Tibial nerve (tissue), 4 donors: ENCODE measurements at regions not wholly inside any gene's neighbourhood (a gene's known extent, or its start where the extent isn't known, plus 50 kb on each side); places are given as distances from the start of the nearest gene placed in this dataset.

Source experiments
- DNase-seq, 2 donors: peaks; one replicate each; pipeline ENCODE4 v3.0.0-alpha.2; 2019; ENCODE audit warnings: low spot score in 2 of 2
- H3K27ac ChIP-seq, 4 donors: fragments of 200-600 bp; sonication (generic) in 3 of 4; one replicate each; pipeline ENCODE4 v1.5.1; 2017 to 2019; ENCODE audit warnings: mild to moderate bottlenecking in 1 of 4
- H3K27me3 ChIP-seq, 2 donors: fragments of 200-600 bp; sonication (generic) in 1 of 2; one replicate each; pipeline versions ENCODE4 v1.5.1 to v1.6.0; 2017 to 2019
- H3K36me3 ChIP-seq, 3 donors: fragments of 200-600 bp; sonication (generic); one replicate each; pipeline ENCODE4 v1.5.1; 2018 to 2019
- H3K4me1 ChIP-seq, 4 donors: fragments of 200-600 bp; sonication (generic) in 3 of 4; one replicate each; pipeline ENCODE4 v1.5.1; 2017 to 2019
- H3K4me3 ChIP-seq, 4 donors: fragments of 200-600 bp; sonication (generic) in 3 of 4; one replicate each; pipeline ENCODE4 v1.5.1; 2017 to 2019; ENCODE audit warnings: mild to moderate bottlenecking in 1 of 4, moderate library complexity in 1 of 4
- H3K9me3 ChIP-seq, 4 donors: fragments of 200-600 bp; sonication (generic) in 3 of 4; one replicate each; pipeline ENCODE4 v1.5.1; 2017 to 2019
- CTCF ChIP-seq, 5 experiments: fragments of 200-600 bp in 3 of 5; fragments of 450-650 bp in 2 of 5; sonication (generic) in 3 of 5; IDR thresholded peaks; one replicate each; pipeline ENCODE4 v1.5.1; 2016 to 2019; ENCODE audit warnings: antibody characterized with exemption in 5 of 5, mild to moderate bottlenecking in 3 of 5, moderate library complexity in 2 of 5
- EP300 ChIP-seq, 2 donors: sonication (generic); formaldehyde crosslinking; IDR thresholded peaks; one replicate each; pipeline ENCODE4 v1.6.1; 2017; ENCODE audit warnings: antibody characterized with exemption in 2 of 2, mild to moderate bottlenecking in 1 of 2
- POLR2A ChIP-seq, 2 donors: fragments of 450-650 bp; IDR thresholded peaks; one replicate each; pipeline ENCODE4 v1.6.1; 2017; ENCODE audit warnings: antibody characterized with exemption in 2 of 2, mild to moderate bottlenecking in 2 of 2, moderate library complexity in 2 of 2
- WGBS, 2 donors: methylation state at CpG; one replicate each; pipeline ENCODE4 v1.1.5; 2018; 5-methylcytosine and 5-hydroxymethylcytosine counted together

GRCh38 chr4:18454349-18454748, 432.8 kb upstream of the LCORL start:
- Histone ChIP-seq H3K4me3 (no peak overlapping the region), H3K36me3 (no peaks in the 10 kb centered on the region), H3K4me1 (no peaks in the 10 kb centered on the region), H3K27me3 (no peaks in the 10 kb centered on the region), H3K9me3 (no peaks in the 10 kb centered on the region), H3K27ac (no peak overlapping the region)
- no peak for TF ChIP-seq EP300 (IDR thresholded peaks at IDR 0.05)
- 79 to 83% methylated on average over 3 of the region's 3 CpGs for WGBS, 2 donors
- no peak for DNase-seq

- H3K4me3 ChIP-seq = no peak overlapping the region
- DNase-seq = no peak
- peaks cover 0 to 3% (median 0%) of the 10 kb centered on the region in 4 donors for H3K9me3 ChIP-seq
- 84 to 93% methylated on average over 4 of the region's 4 CpGs for WGBS, 2 donors
- H3K27me3 ChIP-seq = no peaks in the 10 kb centered on the region
- no peaks in the 10 kb centered on the region for H3K4me1 ChIP-seq
- H3K27ac ChIP-seq = no peak overlapping the region
- H3K36me3 ChIP-seq = no peaks in the 10 kb centered on the region
- TF ChIP-seq POLR2A (IDR thresholded peaks at IDR 0.05) = no peak
- no peak for TF ChIP-seq CTCF (IDR thresholded peaks at IDR 0.05)
- no peak for TF ChIP-seq EP300 (IDR thresholded peaks at IDR 0.05)
These were observed 423.6 kb upstream of the LCORL start for GRCh38 chr4:18445110-18445509.

- Histone ChIP-seq H3K4me3 (no peak overlapping the region), H3K27me3 (no peaks in the 10 kb centered on the region), H3K4me1 (no peaks in the 10 kb centered on the region), H3K27ac (no peak overlapping the region), H3K36me3 (no peaks in the 10 kb centered on the region), H3K9me3 (peaks cover 0 to 3% (median 0%) of the 10 kb centered on the region in 4 donors)
- WGBS, 2 donors = 92 to 95% methylated on average over 3 of the region's 3 CpGs
- no peak for TF ChIP-seq CTCF (IDR thresholded peaks at IDR 0.05)
- no peak for TF ChIP-seq POLR2A (IDR thresholded peaks at IDR 0.05)
- TF ChIP-seq EP300 (IDR thresholded peaks at IDR 0.05) = no peak
- no peak for DNase-seq
These were observed 422.7 kb upstream of the LCORL start for GRCh38 chr4:18444206-18444605.

- Histone ChIP-seq H3K27me3 (no peaks in the 10 kb centered on the region), H3K27ac (no peak overlapping the region), H3K36me3 (no peaks in the 10 kb centered on the region), H3K4me1 (no peaks in the 10 kb centered on the region), H3K9me3 (peaks cover 0 to 3% (median 2%) of the 10 kb centered on the region in 4 donors), H3K4me3 (no peak overlapping the region)
- WGBS, 2 donors = 53 to 55% methylated on average over 1 of the region's 1 CpG
- no peak for TF ChIP-seq EP300 (IDR thresholded peaks at IDR 0.05)
- no peak for TF ChIP-seq POLR2A (IDR thresholded peaks at IDR 0.05)
- TF ChIP-seq CTCF (IDR thresholded peaks at IDR 0.05) = no peak
- no peak for DNase-seq
These were observed 421.4 kb upstream of the LCORL start for GRCh38 chr4:18442957-18443356.

GRCh38 chr4:18441676-18442075, 420.1 kb upstream of the LCORL start:
- Histone ChIP-seq H3K27me3 (no peaks in the 10 kb centered on the region), H3K27ac (no peak overlapping the region), H3K4me1 (no peaks in the 10 kb centered on the region), H3K9me3 (peaks cover 0 to 3% (median 2%) of the 10 kb centered on the region in 4 donors), H3K4me3 (no peak overlapping the region), H3K36me3 (no peaks in the 10 kb centered on the region)
- no peak for DNase-seq
- TF ChIP-seq CTCF (IDR thresholded peaks at IDR 0.05) (no peak), EP300 (IDR thresholded peaks at IDR 0.05) (no peak), POLR2A (IDR thresholded peaks at IDR 0.05) (no peak)
- WGBS, 2 donors = 57 to 69% methylated on average over 2 of the region's 2 CpGs

- H3K4me3 ChIP-seq = no peak overlapping the region
- no peak overlapping the region for H3K27ac ChIP-seq
- WGBS, 2 donors = 70 to 74% methylated on average over 3 of the region's 3 CpGs
- TF ChIP-seq CTCF (IDR thresholded peaks at IDR 0.05) = no peak
- no peak for TF ChIP-seq EP300 (IDR thresholded peaks at IDR 0.05)
- TF ChIP-seq POLR2A (IDR thresholded peaks at IDR 0.05) = no peak
- no peak for DNase-seq
- peaks cover 0 to 3% (median 1%) of the 10 kb centered on the region in 4 donors for H3K9me3 ChIP-seq
- H3K36me3 ChIP-seq = no peaks in the 10 kb centered on the region
- H3K27me3 ChIP-seq = no peaks in the 10 kb centered on the region
- H3K4me1 ChIP-seq = no peaks in the 10 kb centered on the region
These were observed 419.6 kb upstream of the LCORL start for GRCh38 chr4:18441203-18441590.
